Gastroesophageal sphincter (tissue), 3 donors: ENCODE measurements at regions not wholly inside any gene's neighbourhood (a gene's known extent, or its start where the extent isn't known, plus 50 kb on each side); places are given as distances from the start of the nearest gene placed in this dataset.

ENCODE experiments used
- POLR2A ChIP-seq, 2 donors: fragments of 450-650 bp; IDR thresholded peaks; one replicate each; pipeline ENCODE4 v1.6.1; 2017; ENCODE audit warnings: antibody characterized with exemption in 2 of 2, mild to moderate bottlenecking in 2 of 2, moderate library complexity in 1 of 2
- POLR2AphosphoS5 ChIP-seq: sonication (generic); formaldehyde crosslinking; IDR thresholded peaks from one replicate; pipeline ENCODE4 v1.6.1; 2017; ENCODE audit warnings: antibody characterized with exemption
- TF ChIP-seq, protein P1 (sequence below), 4 experiments: fragments of 200-600 bp in 2 of 4; fragments of 450-650 bp in 2 of 4; sonication (generic) in 1 of 4; IDR thresholded peaks; one replicate each; pipeline ENCODE4 v1.5.1; 2017 to 2019; ENCODE audit warnings: antibody characterized with exemption in 4 of 4, mild to moderate bottlenecking in 2 of 4, moderate library complexity in 2 of 4

DNA sequence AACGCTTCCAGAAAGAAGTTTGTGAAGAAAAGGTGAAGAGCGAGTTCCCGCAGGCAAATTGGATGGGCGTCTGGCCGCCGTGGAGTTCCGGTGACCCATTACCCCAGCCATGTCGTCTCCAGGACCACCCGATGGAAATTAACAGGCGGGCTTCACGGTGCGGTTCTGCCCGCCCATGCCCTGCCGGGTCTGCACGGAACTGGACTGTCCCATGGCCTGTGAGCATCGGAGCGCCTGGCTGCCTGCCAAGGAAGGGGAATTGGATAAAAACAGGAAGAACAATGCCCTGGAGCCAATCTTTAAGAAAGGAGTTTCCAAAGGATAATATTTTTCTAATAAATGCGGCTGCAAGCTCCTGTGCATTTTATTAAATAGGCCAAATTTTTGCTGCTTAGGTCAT lies 319.8 kb upstream of the SLC7A11 start:
- TF ChIP-seq, protein P1, sequence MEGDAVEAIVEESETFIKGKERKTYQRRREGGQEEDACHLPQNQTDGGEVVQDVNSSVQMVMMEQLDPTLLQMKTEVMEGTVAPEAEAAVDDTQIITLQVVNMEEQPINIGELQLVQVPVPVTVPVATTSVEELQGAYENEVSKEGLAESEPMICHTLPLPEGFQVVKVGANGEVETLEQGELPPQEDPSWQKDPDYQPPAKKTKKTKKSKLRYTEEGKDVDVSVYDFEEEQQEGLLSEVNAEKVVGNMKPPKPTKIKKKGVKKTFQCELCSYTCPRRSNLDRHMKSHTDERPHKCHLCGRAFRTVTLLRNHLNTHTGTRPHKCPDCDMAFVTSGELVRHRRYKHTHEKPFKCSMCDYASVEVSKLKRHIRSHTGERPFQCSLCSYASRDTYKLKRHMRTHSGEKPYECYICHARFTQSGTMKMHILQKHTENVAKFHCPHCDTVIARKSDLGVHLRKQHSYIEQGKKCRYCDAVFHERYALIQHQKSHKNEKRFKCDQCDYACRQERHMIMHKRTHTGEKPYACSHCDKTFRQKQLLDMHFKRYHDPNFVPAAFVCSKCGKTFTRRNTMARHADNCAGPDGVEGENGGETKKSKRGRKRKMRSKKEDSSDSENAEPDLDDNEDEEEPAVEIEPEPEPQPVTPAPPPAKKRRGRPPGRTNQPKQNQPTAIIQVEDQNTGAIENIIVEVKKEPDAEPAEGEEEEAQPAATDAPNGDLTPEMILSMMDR (IDR thresholded peaks at IDR 0.05) = no peak
- TF ChIP-seq POLR2AphosphoS5 (no peak), POLR2A (IDR thresholded peaks at IDR 0.05) (no peak)
